ENCODE measurements at regions not wholly inside any gene's neighbourhood (a gene's known extent, or its start where the extent isn't known, plus 50 kb on each side); places are given as distances from the start of the nearest gene placed in this dataset.

GRCh38 chr9:28866951-28867350 is 1293.7 kb upstream of the C9orf72 start:
- TF ChIP-seq CTCF (IDR thresholded peaks at IDR 0.05) = no peak
- TF ChIP-seq POLR2A (IDR thresholded peaks at IDR 0.05) = no peak
